ENCODE measurements at regions not wholly inside any gene's neighbourhood (a gene's known extent, or its start where the extent isn't known, plus 50 kb on each side); places are given as distances from the start of the nearest gene placed in this dataset.

GRCh38 chr21:28214786-28215185 lies 777.9 kb downstream of the LTN1 start:
- Mint-ChIP-seq H3K27me3 (ENCODE audit: insufficient read depth, unreplicated experiment) (no peaks in the 10 kb centered on the region), H3K4me1 (ENCODE audit: low read depth, unreplicated experiment) (no peaks in the 10 kb centered on the region), H3K4me3 (ENCODE audit: unreplicated experiment) (no peak overlapping the region), H3K27ac (ENCODE audit: unreplicated experiment) (no peak overlapping the region), H3K36me3 (ENCODE audit: insufficient read depth, unreplicated experiment) (no peaks in the 10 kb centered on the region), H3K9me3 (ENCODE audit: unreplicated experiment) (peaks cover 16% of the 10 kb centered on the region)
- no TSS peak for BruUV-seq (replicated peaks)
- H3K4me3 ChIP-seq (ENCODE audit: low read depth, low read length) = no peak overlapping the region
- H3K27me3 ChIP-seq (replicated peaks; ENCODE audit: control insufficient read depth, insufficient read depth, low read length) = no peaks in the 10 kb centered on the region
- intact Hi-C loops (cut with micrococcal nuclease; ENCODE audit: unreplicated experiment) = no loop called here
- TF ChIP-seq CTCF (IDR thresholded peaks at IDR 0.05; ENCODE audit: insufficient read depth in 1 of 2, low read depth in 1 of 2, low read length in 1 of 2, severe bottlenecking in 1 of 2, unreplicated experiment in 1 of 2) = no peak
- no peaks in the 10 kb centered on the region; the same call in 1 of the 2 replicates for H3K9me3 ChIP-seq
- no peaks in the 10 kb centered on the region for H3K36me3 ChIP-seq (ENCODE audit: control insufficient read depth, insufficient read depth, low read length)
- CTCF ChIA-PET = no interaction called here
- H3K4me1 ChIP-seq = no peaks in the 10 kb centered on the region
- POLR2A ChIA-PET = no interaction called here
- no peak for DNase-seq

- CTCF ChIA-PET = no interaction called here
- no peaks in the 10 kb centered on the region for H3K36me3 Mint-ChIP-seq (ENCODE audit: insufficient read depth, unreplicated experiment)
Observed at GRCh38 chr21:28213261-28213660, 779.4 kb downstream of the LTN1 start.

DNA sequence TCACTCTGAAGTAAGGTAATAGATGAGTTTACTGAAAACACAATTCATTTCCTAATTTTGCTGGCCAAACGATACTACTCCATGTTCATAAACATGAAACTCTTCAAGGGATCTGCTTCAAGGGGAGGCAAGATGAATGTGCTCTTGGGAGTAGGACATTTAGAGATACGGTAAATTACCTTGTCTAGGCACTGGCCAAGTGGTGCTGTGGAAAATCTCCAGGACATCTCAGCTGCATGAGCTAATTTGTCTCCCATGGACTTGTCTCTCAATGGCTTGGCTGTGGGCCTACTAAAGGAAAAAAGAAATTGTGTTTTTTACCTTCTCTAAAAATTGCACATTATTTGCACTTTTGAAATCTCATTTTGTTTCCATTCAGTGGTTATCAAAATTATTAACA lies 780.6 kb downstream of the LTN1 start:
- BruUV-seq (replicated peaks) = no TSS peak
- DNase-seq = no peak
- no peaks in the 10 kb centered on the region for H3K27me3 ChIP-seq (replicated peaks; ENCODE audit: control insufficient read depth, insufficient read depth, low read length)
- H3K36me3 Mint-ChIP-seq (ENCODE audit: insufficient read depth, unreplicated experiment) = no peaks in the 10 kb centered on the region
- no peak overlapping the region for H3K4me3 ChIP-seq (ENCODE audit: low read depth, low read length)
- no peaks in the 10 kb centered on the region for H3K9me3 Mint-ChIP-seq (ENCODE audit: unreplicated experiment)
- TF ChIP-seq CTCF (IDR thresholded peaks at IDR 0.05; ENCODE audit: insufficient read depth in 1 of 2, low read depth in 1 of 2, low read length in 1 of 2, severe bottlenecking in 1 of 2, unreplicated experiment in 1 of 2) = no peak
- CTCF ChIA-PET = no interaction called here
- no peak overlapping the region for H3K27ac Mint-ChIP-seq (ENCODE audit: unreplicated experiment)
- H3K27me3 Mint-ChIP-seq (ENCODE audit: insufficient read depth, unreplicated experiment) = no peaks in the 10 kb centered on the region
- POLR2A ChIA-PET = no interaction called here
- peaks cover 13% of the 10 kb centered on the region for H3K4me1 ChIP-seq
- H3K36me3 ChIP-seq (ENCODE audit: control insufficient read depth, insufficient read depth, low read length) = no peaks in the 10 kb centered on the region
- peaks cover 6% of the 10 kb centered on the region for H3K9me3 ChIP-seq
- H3K4me3 Mint-ChIP-seq (ENCODE audit: unreplicated experiment) = no peak overlapping the region
- no peaks in the 10 kb centered on the region for H3K4me1 Mint-ChIP-seq (ENCODE audit: low read depth, unreplicated experiment)
- intact Hi-C loops (cut with micrococcal nuclease; ENCODE audit: unreplicated experiment) = no loop called here

More at GRCh38 chr21:28213261-28213660, 779.4 kb downstream of the LTN1 start:
- Mint-ChIP-seq H3K4me3 (ENCODE audit: unreplicated experiment) (no peak overlapping the region), H3K27ac (ENCODE audit: unreplicated experiment) (no peak overlapping the region), H3K27me3 (ENCODE audit: insufficient read depth, unreplicated experiment) (no peaks in the 10 kb centered on the region), H3K4me1 (ENCODE audit: low read depth, unreplicated experiment) (no peaks in the 10 kb centered on the region), H3K9me3 (ENCODE audit: unreplicated experiment) (peaks cover 8% of the 10 kb centered on the region)
- peaks cover 6% of the 10 kb centered on the region for H3K9me3 ChIP-seq
- POLR2A ChIA-PET = no interaction called here
- TF ChIP-seq CTCF (IDR thresholded peaks at IDR 0.05; ENCODE audit: insufficient read depth in 1 of 2, low read depth in 1 of 2, low read length in 1 of 2, severe bottlenecking in 1 of 2, unreplicated experiment in 1 of 2) = no peak
- peaks cover 4% of the 10 kb centered on the region for H3K4me1 ChIP-seq
- H3K36me3 ChIP-seq (ENCODE audit: control insufficient read depth, insufficient read depth, low read length) = no peaks in the 10 kb centered on the region
- DNase-seq = no peak
- H3K4me3 ChIP-seq (ENCODE audit: low read depth, low read length) = no peak overlapping the region
- intact Hi-C loops (cut with micrococcal nuclease; ENCODE audit: unreplicated experiment) = no loop called here
- no TSS peak for BruUV-seq (replicated peaks)
- no peaks in the 10 kb centered on the region for H3K27me3 ChIP-seq (replicated peaks; ENCODE audit: control insufficient read depth, insufficient read depth, low read length)

Data from Caco-2 (cell line).